ENCODE measurements at regions not wholly inside any gene's neighbourhood (a gene's known extent, or its start where the extent isn't known, plus 50 kb on each side); places are given as distances from the start of the nearest gene placed in this dataset.

GRCh38 chr10:4130685-4131084 is 345.7 kb upstream of the KLF6 start:
- DNase-seq (ENCODE audit: extremely low read depth in 1 of 4, low spot score in 3 of 4): no peak
- H2AFZ ChIP-seq (ENCODE audit: low read depth, low read length): no peak overlapping the region
- in situ Hi-C loops (cut with MboI): no loop called here
- TF ChIP-seq ZNF12 (CRISPR knock-in tag; IDR thresholded peaks at IDR 0.05) (no peak), PURB (CRISPR knock-in tag; IDR thresholded peaks at IDR 0.05; ENCODE audit: low read depth) (no peak), PTRF (tag; IDR thresholded peaks at IDR 0.05) (no peak), BCL6 (CRISPR knock-in tag; IDR thresholded peaks at IDR 0.05) (no peak), REST (IDR thresholded peaks at IDR 0.05; ENCODE audit: borderline replicate concordance) (no peak), REST (CRISPR knock-in tag; IDR thresholded peaks at IDR 0.05; ENCODE audit: low read depth) (no peak), TCF3 (CRISPR knock-in tag; IDR thresholded peaks at IDR 0.05) (no peak), ZBTB12 (CRISPR knock-in tag; IDR thresholded peaks at IDR 0.05) (no peak), SMARCA4 (IDR thresholded peaks at IDR 0.05) (no peak), L3MBTL2 (IDR thresholded peaks at IDR 0.05) (no peak), ZNF232 (CRISPR knock-in tag; IDR thresholded peaks at IDR 0.05) (no peak), ELF1 (tag; IDR thresholded peaks at IDR 0.05) (no peak), RCOR1 (IDR thresholded peaks at IDR 0.05; ENCODE audit: borderline replicate concordance in 1 of 2, low read depth in 2 of 2, low read length in 2 of 2) (no peak), DEAF1 (CRISPR knock-in tag; IDR thresholded peaks at IDR 0.05) (no peak)

More at GRCh38 chr10:4130685-4131084, 345.7 kb upstream of the KLF6 start:
- intact Hi-C loops (cut with micrococcal nuclease): no loop called here
- Histone ChIP-seq H3K4me3 (no peak overlapping the region), H3K9ac (ENCODE audit: insufficient read depth in 1 of 2, low read depth in 2 of 2, low read length in 2 of 2) (no peak overlapping the region), H3K9me3 (replicated peaks; ENCODE audit: control insufficient read depth, insufficient read depth, low read depth, low read length) (no peaks in the 10 kb centered on the region), H3K27ac (ENCODE audit: extremely low read depth, low read depth, low read length) (no peak overlapping the region), H3K4me2 (ENCODE audit: insufficient read depth, low read length) (no peak overlapping the region), H4K20me1 (replicated peaks; ENCODE audit: control insufficient read depth, insufficient read depth, low read length) (no peaks in the 10 kb centered on the region), H3K79me2 (ENCODE audit: control insufficient read depth, insufficient read depth, low read length) (no peaks in the 10 kb centered on the region), H3K36me3 (ENCODE audit: control insufficient read depth, insufficient read depth, low read length) (no peaks in the 10 kb centered on the region), H3K27me3 (ENCODE audit: control insufficient read depth in 2 of 2, insufficient read depth in 2 of 2, low read length in 2 of 2) (peaks cover 0 to 12% of the 10 kb centered on the region in 2 experiments; a peak in 2 of 5 replicates), H3K9me1 (ENCODE audit: control insufficient read depth, insufficient read depth, low read length) (no peaks in the 10 kb centered on the region), H3K4me1 (replicated peaks in 1 of 2; ENCODE audit: control insufficient read depth in 2 of 2, insufficient read depth in 2 of 2, low read length in 2 of 2) (no peaks in the 10 kb centered on the region; a peak in 1 of 5 replicates)
- no TSS peak for BruUV-seq (replicated peaks)
- WGBS (ENCODE audit: insufficient coverage, low coverage, missing lambda C conversion rate): 0% methylated on average over 4 of the region's 4 CpGs
- ATAC-seq: no peak
- no peak for FAIRE-seq
- CTCF ChIA-PET (ENCODE audit: low intra/inter-chr PET ratio): no interaction called here
- POLR2A ChIA-PET: no interaction called here

Measured in K562 (cell line).